ENCODE measurements at regions not wholly inside any gene's neighbourhood (a gene's known extent, or its start where the extent isn't known, plus 50 kb on each side); places are given as distances from the start of the nearest gene placed in this dataset.
A peak's percentile ranks its signal among the peaks of the same experiment; 100 is the strongest.
"Not testable (repeated sequence)": the region's sequence is repeated elsewhere in the genome, so short reads cannot be mapped to it uniquely, and the experiment has no call there.

GRCh38 chrX:107296184-107296583 lies 89.8 kb downstream of the DNAAF6 start:
- DNase-seq: not testable (repeated sequence)

GRCh38 chrX:107298276-107298675 lies 91.9 kb downstream of the DNAAF6 start:
- DNase-seq: no peak

- no peak for DNase-seq
Observed at GRCh38 chrX:107301253-107301652, 94.8 kb downstream of the DNAAF6 start.

- no peak for DNase-seq
Observed at GRCh38 chrX:107304141-107304540, 97.7 kb downstream of the DNAAF6 start.

- no peak for DNase-seq
Observed at GRCh38 chrX:107323786-107324492, 117.5 kb downstream of the DNAAF6 start.

- peak; percentile 44 for DNase-seq
Observed at GRCh38 chrX:107324493-107325310, 118.3 kb downstream of the DNAAF6 start.

- no peak for DNase-seq
Observed at GRCh38 chrX:107325467-107325866, 119.1 kb downstream of the DNAAF6 start.

- no peak for DNase-seq
Observed at GRCh38 chrX:107348051-107348450, 101.4 kb upstream of the FRMPD3 start.

- DNase-seq: no peak
Observed at GRCh38 chrX:107348990-107349389, 100.5 kb upstream of the FRMPD3 start.

- no peak for DNase-seq
Observed at GRCh38 chrX:107355533-107355932, 93.9 kb upstream of the FRMPD3 start.

- no peak for DNase-seq
Observed at GRCh38 chrX:107360788-107361360, 88.6 kb upstream of the FRMPD3 start.

GRCh38 chrX:107370185-107370584 lies 79.3 kb upstream of the FRMPD3 start:
- not testable (repeated sequence) for DNase-seq

GRCh38 chrX:107374132-107374531 lies 75.3 kb upstream of the FRMPD3 start:
- DNase-seq: no peak

- DNase-seq: no peak
Observed at GRCh38 chrX:107374831-107375230, 74.6 kb upstream of the FRMPD3 start.

- not testable (repeated sequence) for DNase-seq
Observed at GRCh38 chrX:107376186-107376585, 73.3 kb upstream of the FRMPD3 start.

- DNase-seq: no peak
Observed at GRCh38 chrX:107384397-107385105, 64.9 kb upstream of the FRMPD3 start.

GRCh38 chrX:107389726-107390125 lies 59.7 kb upstream of the FRMPD3 start:
- DNase-seq: no peak

- not testable (repeated sequence) for DNase-seq
Observed at GRCh38 chrX:107393656-107394055, 55.8 kb upstream of the FRMPD3 start.

GRCh38 chrX:107396235-107396634 lies 53.2 kb upstream of the FRMPD3 start:
- DNase-seq: no peak

- no peak for DNase-seq
Observed at GRCh38 chrX:107396783-107397182, 52.7 kb upstream of the FRMPD3 start.

GRCh38 chrX:107398115-107398514 lies 51.3 kb upstream of the FRMPD3 start:
- DNase-seq: no peak

Data from NCI-H1092 treated with DMSO at 0.1 percent for 48 hours (cell line).